Keratinocyte (primary cell): ENCODE measurements at regions not wholly inside any gene's neighbourhood (a gene's known extent, or its start where the extent isn't known, plus 50 kb on each side); places are given as distances from the start of the nearest gene placed in this dataset.

Experiments used
- DNase-seq: peaks from one replicate; pipeline ENCODE4 v3.0.0-alpha.2; 2011; ENCODE audit warnings: low read depth, missing footprints, low spot score
- FAIRE-seq: peaks from 2 replicates; lab custom pipeline; 2011; peaks lifted over from hg19 to GRCh38; lab: Jason Lieb, UNC
- H2AFZ ChIP-seq: 2 replicates; pipeline ENCODE4 v1.6.0; 2012; ENCODE audit warnings: low read length, control low read depth, inconsistent platforms; ENCODE audit not compliant: control insufficient read depth
- H3K27ac ChIP-seq: 2 replicates; pipeline ENCODE4 v1.5.1; 2011; ENCODE audit warnings: low read length; ENCODE audit not compliant: control insufficient read depth, insufficient read depth
- H3K27me3 ChIP-seq: 3 replicates; pipeline ENCODE4 v1.6.0; 2011; ENCODE audit warnings: low read length; ENCODE audit not compliant: control insufficient read depth, insufficient read depth; ENCODE audit errors: extremely low read depth
- H3K36me3 ChIP-seq, 2 experiments: 2 replicates in 1 of 2; 3 replicates in 1 of 2; pipeline ENCODE4 v1.5.1; 2011; ENCODE audit warnings: low read length in 2 of 2, mild to moderate bottlenecking in 1 of 2; ENCODE audit not compliant: control insufficient read depth in 2 of 2, insufficient read depth in 2 of 2; ENCODE audit errors: extremely low read depth in 1 of 2
- H3K4me1 ChIP-seq: 3 replicates; pipeline ENCODE4 v1.5.1; 2011; ENCODE audit warnings: low read length; ENCODE audit not compliant: control insufficient read depth, insufficient read depth; ENCODE audit errors: extremely low read depth
- H3K4me2 ChIP-seq: 3 replicates; pipeline ENCODE4 v1.6.0; 2011; ENCODE audit warnings: low read depth, low read length; ENCODE audit not compliant: control insufficient read depth, insufficient read depth; ENCODE audit errors: extremely low read depth
- H3K4me3 ChIP-seq, 3 experiments: fragments of 200-600 bp in 1 of 3; sonication (generic) in 1 of 3; 2 replicates in 2 of 3; 3 replicates in 1 of 3; pipeline ENCODE4 v1.5.1; 2011 to 2016; ENCODE audit warnings: low read length in 3 of 3, mild to moderate bottlenecking in 3 of 3, control low read depth in 2 of 3, inconsistent platforms in 1 of 3, low read depth in 1 of 3, mixed read lengths in 1 of 3, mixed run types in 1 of 3, moderate library complexity in 1 of 3; ENCODE audit not compliant: control insufficient read depth in 2 of 3, insufficient read depth in 2 of 3; ENCODE audit errors: extremely low read depth in 1 of 3
- H3K79me2 ChIP-seq: 2 replicates; pipeline ENCODE4 v1.6.0; 2012; ENCODE audit warnings: low read length; ENCODE audit not compliant: control insufficient read depth, insufficient read depth
- H3K9ac ChIP-seq: 3 replicates; pipeline ENCODE4 v1.6.0; 2011; ENCODE audit warnings: low read length; ENCODE audit not compliant: control insufficient read depth, insufficient read depth; ENCODE audit errors: extremely low read depth
- H3K9me1 ChIP-seq: 3 replicates; pipeline ENCODE4 v1.6.0; 2011; ENCODE audit warnings: low read length; ENCODE audit not compliant: control insufficient read depth, insufficient read depth; ENCODE audit errors: extremely low read depth
- H3K9me3 ChIP-seq: 2 replicates; pipeline ENCODE4 v1.5.1; 2012; ENCODE audit warnings: low read depth, low read length; ENCODE audit not compliant: control insufficient read depth
- H4K20me1 ChIP-seq: 3 replicates; pipeline ENCODE4 v1.6.0; 2011; ENCODE audit warnings: low read length; ENCODE audit not compliant: control insufficient read depth, insufficient read depth; ENCODE audit errors: extremely low read depth
- CTCF ChIP-seq, 3 experiments: IDR thresholded peaks in 1 of 3; conservative IDR thresholded peaks in 1 of 3; optimal IDR thresholded peaks in 1 of 3; 2 replicates in 2 of 3; 3 replicates in 1 of 3; pipeline versions ENCODE3 to v1.5.1; 2011; ENCODE audit warnings: low read length in 3 of 3, mild to moderate bottlenecking in 3 of 3, moderate library complexity in 2 of 3, control low read depth in 1 of 3, inconsistent platforms in 1 of 3; ENCODE audit not compliant: insufficient read depth in 2 of 3; ENCODE audit errors: extremely low read depth in 1 of 3
- EZH2 ChIP-seq: IDR thresholded peaks from one replicate; pipeline ENCODE4 v1.6.1; 2012; ENCODE audit warnings: inconsistent platforms, mild to moderate bottlenecking, low read length, moderate library complexity
- dilution Hi-C: fragments of 300-500 bp; cut with MboI; formaldehyde crosslinking; loops from one replicate; pipeline ENCODE4 v1.7.0; 2020; ENCODE audit warnings: low sequenced_read_pairs; ENCODE audit not compliant: extremely low pct_ligation_motif_present

GRCh38 chrX:25573631-25574030 is 557.9 kb upstream of the ARX start:
- FAIRE-seq = no peak
- no peak overlapping the region for H2AFZ ChIP-seq
- DNase-seq = no peak
- no peak overlapping the region for H3K4me3 ChIP-seq
- H3K27me3 ChIP-seq = no peaks in the 10 kb centered on the region
- H3K36me3 ChIP-seq = no peaks in the 10 kb centered on the region
- H3K9ac ChIP-seq = no peak overlapping the region
- H3K9me1 ChIP-seq = no peaks in the 10 kb centered on the region
- H3K27ac ChIP-seq = no peak overlapping the region
- H3K9me3 ChIP-seq = no peaks in the 10 kb centered on the region
- no peaks in the 10 kb centered on the region for H3K79me2 ChIP-seq
- no peak for TF ChIP-seq CTCF (optimal IDR thresholded peaks at IDR 0.05 in 1 of 3, IDR thresholded peaks at IDR 0.05 in 1 of 3, conservative IDR thresholded peaks at IDR 0.05 in 1 of 3; ENCODE audit: extremely low read depth in 1 of 3, insufficient read depth in 2 of 3, low read length in 3 of 3)
- TF ChIP-seq EZH2 = no peak
- H4K20me1 ChIP-seq = no peaks in the 10 kb centered on the region
- no peaks in the 10 kb centered on the region for H3K4me1 ChIP-seq
- dilution Hi-C loops = no loop called here
- no peak overlapping the region for H3K4me2 ChIP-seq

GRCh38 chrX:25596921-25597320 is 541.2 kb upstream of the MAGEB18 start:
- Histone ChIP-seq H3K9me1 (no peaks in the 10 kb centered on the region), H3K79me2 (no peaks in the 10 kb centered on the region), H4K20me1 (no peaks in the 10 kb centered on the region), H3K9ac (no peak overlapping the region), H3K36me3 (no peaks in the 10 kb centered on the region), H3K4me3 (no peak overlapping the region), H3K27ac (no peak overlapping the region), H3K4me1 (no peaks in the 10 kb centered on the region), H2AFZ (no peak overlapping the region), H3K9me3 (no peaks in the 10 kb centered on the region), H3K4me2 (no peak overlapping the region), H3K27me3 (no peaks in the 10 kb centered on the region)
- dilution Hi-C loops = no loop called here
- no peak for DNase-seq
- no peak for TF ChIP-seq EZH2
- TF ChIP-seq CTCF (optimal IDR thresholded peaks at IDR 0.05 in 1 of 3, IDR thresholded peaks at IDR 0.05 in 1 of 3, conservative IDR thresholded peaks at IDR 0.05 in 1 of 3; ENCODE audit: extremely low read depth in 1 of 3, insufficient read depth in 2 of 3, low read length in 3 of 3) = no peak
- FAIRE-seq = no peak
